H9 (cell line): ENCODE measurements at regions not wholly inside any gene's neighbourhood (a gene's known extent, or its start where the extent isn't known, plus 50 kb on each side); places are given as distances from the start of the nearest gene placed in this dataset.

Experiments used
- DNase-seq: peaks from one replicate; pipeline ENCODE4 v3.0.0-alpha.2; 2017
- H2AFZ ChIP-seq: one replicate; pipeline ENCODE4 v1.6.1; 2013; ENCODE audit warnings: mild to moderate bottlenecking, low read length, control low read depth, moderate library complexity
- H2AK5ac ChIP-seq: 2 replicates; pipeline ENCODE4 v1.6.1; 2013; ENCODE audit warnings: low read length, control low read depth, mixed read lengths; ENCODE audit not compliant: insufficient read length
- H2BK120ac ChIP-seq: one replicate; pipeline ENCODE4 v1.6.1; 2013; ENCODE audit warnings: low read depth, mild to moderate bottlenecking, low read length, control low read depth, inconsistent platforms; ENCODE audit not compliant: poor library complexity, severe bottlenecking
- H2BK12ac ChIP-seq: 2 replicates; pipeline ENCODE4 v1.6.1; 2013; ENCODE audit warnings: low read length, control low read depth, mixed read lengths, low read depth; ENCODE audit not compliant: insufficient read length
- H2BK15ac ChIP-seq: 2 replicates; pipeline ENCODE4 v1.6.1; 2013; ENCODE audit warnings: low read depth, low read length, control low read depth
- H2BK20ac ChIP-seq: one replicate; pipeline ENCODE4 v1.6.1; 2013; ENCODE audit warnings: low read depth, mild to moderate bottlenecking, low read length, control low read depth, inconsistent platforms; ENCODE audit not compliant: poor library complexity, severe bottlenecking
- H2BK5ac ChIP-seq: 2 replicates; pipeline ENCODE4 v1.6.1; 2013; ENCODE audit warnings: low read length, control low read depth, mixed read lengths; ENCODE audit not compliant: insufficient read length
- H3K14ac ChIP-seq: 2 replicates; pipeline ENCODE4 v1.6.1; 2013; ENCODE audit warnings: low read length, control low read depth; ENCODE audit not compliant: insufficient read depth
- H3K18ac ChIP-seq: 2 replicates; pipeline ENCODE4 v1.6.1; 2013; ENCODE audit warnings: low read depth, mild to moderate bottlenecking, mixed read lengths, low read length, control low read depth; ENCODE audit not compliant: insufficient read length
- H3K23ac ChIP-seq: 2 replicates; pipeline ENCODE4 v1.6.1; 2013; ENCODE audit warnings: low read length, control low read depth, mixed read lengths, low read depth; ENCODE audit not compliant: insufficient read length
- H3K23me2 ChIP-seq: 2 replicates; pipeline ENCODE4 v1.6.1; 2013; ENCODE audit warnings: low read depth, mild to moderate bottlenecking, mixed read lengths, low read length, control low read depth; ENCODE audit not compliant: insufficient read length, poor library complexity, severe bottlenecking
- H3K27ac ChIP-seq: 2 replicates; pipeline ENCODE4 v1.5.1; 2013; ENCODE audit warnings: low read length, control low read depth, mixed read lengths, low read depth; ENCODE audit not compliant: insufficient read length
- H3K27me3 ChIP-seq: 2 replicates; pipeline ENCODE4 v1.6.1; 2013; ENCODE audit warnings: low read length, control low read depth, inconsistent platforms; ENCODE audit not compliant: insufficient read depth
- H3K4ac ChIP-seq: 2 replicates; pipeline ENCODE4 v1.6.1; 2013; ENCODE audit warnings: low read depth, mild to moderate bottlenecking, control low read depth, inconsistent platforms, low read length, moderate library complexity
- H3K4me1 ChIP-seq: 2 replicates; pipeline ENCODE4 v1.6.1; 2013; ENCODE audit warnings: low read length, control low read depth, inconsistent platforms; ENCODE audit not compliant: insufficient read depth
- H3K4me2 ChIP-seq: 2 replicates; pipeline ENCODE4 v1.6.1; 2013; ENCODE audit warnings: low read length, control low read depth, mixed read lengths; ENCODE audit not compliant: insufficient read length, insufficient read depth
- H3K56ac ChIP-seq: 2 replicates; pipeline ENCODE4 v1.6.1; 2013; ENCODE audit warnings: low read depth, mild to moderate bottlenecking, mixed read lengths, low read length, control low read depth; ENCODE audit not compliant: insufficient read length
- H3K79me1 ChIP-seq: 2 replicates; pipeline ENCODE4 v1.6.1; 2013; ENCODE audit warnings: low read depth, mild to moderate bottlenecking, moderate library complexity, low read length, control low read depth, inconsistent platforms; ENCODE audit not compliant: insufficient read depth, poor library complexity, severe bottlenecking
- H3K79me2 ChIP-seq: 2 replicates; pipeline ENCODE4 v1.6.1; 2013; ENCODE audit warnings: low read length, control low read depth, inconsistent platforms; ENCODE audit not compliant: insufficient read depth
- H3K9ac ChIP-seq: 2 replicates; pipeline ENCODE4 v1.6.1; 2013; ENCODE audit warnings: low read length, control low read depth, mixed read lengths; ENCODE audit not compliant: insufficient read length; ENCODE audit errors: extremely low read depth
- H3K9me3 ChIP-seq: one replicate; pipeline ENCODE4 v1.6.1; 2013; ENCODE audit warnings: low read depth, low read length, inconsistent platforms; ENCODE audit not compliant: control insufficient read depth
- H3T11ph ChIP-seq: one replicate; pipeline ENCODE4 v1.6.1; 2013; ENCODE audit warnings: mild to moderate bottlenecking, low read length, control low read depth, inconsistent platforms
- H4K20me1 ChIP-seq: one replicate; pipeline ENCODE4 v1.6.1; 2013; ENCODE audit not compliant: control insufficient read depth, insufficient read length, insufficient read depth
- H4K5ac ChIP-seq: 2 replicates; pipeline ENCODE4 v1.6.1; 2013; ENCODE audit warnings: low read depth, mild to moderate bottlenecking, mixed read lengths, low read length, control low read depth; ENCODE audit not compliant: insufficient read length
- H4K8ac ChIP-seq: replicated peaks from 2 replicates; pipeline ENCODE4 v1.6.1; 2013; ENCODE audit warnings: low read length, control low read depth, mixed read lengths, low read depth; ENCODE audit not compliant: insufficient read length
- H4K91ac ChIP-seq: 2 replicates; pipeline ENCODE4 v1.6.1; 2013; ENCODE audit warnings: low read depth, mild to moderate bottlenecking, moderate library complexity, mixed read lengths, low read length, control low read depth; ENCODE audit not compliant: insufficient read length
- H3K27ac Mint-ChIP-seq, 3 experiments: 2 replicates in 2 of 3; 3 replicates in 1 of 3; pipeline ENCODE4 v1.8.0; 2020 to 2021; ENCODE audit warnings: mixed read lengths in 3 of 3, mild to moderate bottlenecking in 1 of 3, moderate library complexity in 1 of 3
- H3K27me3 Mint-ChIP-seq: 2 replicates; pipeline ENCODE4 v1.8.0; 2021; ENCODE audit warnings: low read depth, mild to moderate bottlenecking, moderate library complexity, mixed read lengths
- H3K36me3 Mint-ChIP-seq, 3 experiments: 2 replicates in 2 of 3; 3 replicates in 1 of 3; pipeline ENCODE4 v1.8.0; 2020 to 2021; ENCODE audit warnings: low read depth in 3 of 3, mixed read lengths in 3 of 3; ENCODE audit not compliant: insufficient read depth in 1 of 3
- H3K4me1 Mint-ChIP-seq, 2 experiments: 2 replicates each; pipeline ENCODE4 v1.8.0; 2020; ENCODE audit warnings: mixed read lengths in 2 of 2
- H3K4me3 Mint-ChIP-seq, 2 experiments: 2 replicates in 1 of 2; 3 replicates in 1 of 2; pipeline ENCODE4 v1.8.0; 2020 to 2021; ENCODE audit warnings: mild to moderate bottlenecking in 2 of 2, mixed read lengths in 2 of 2, moderate library complexity in 1 of 2
- H3K9me3 Mint-ChIP-seq, 2 experiments: 2 replicates in 1 of 2; 3 replicates in 1 of 2; pipeline ENCODE4 v1.8.0; 2020; ENCODE audit warnings: mild to moderate bottlenecking in 2 of 2, mixed read lengths in 2 of 2, moderate library complexity in 1 of 2
- CTCF ChIP-seq: fragments of 200-600 bp; sonication (generic); conservative IDR thresholded peaks from 3 replicates; pipeline ENCODE4 v1.8.0; 2021; ENCODE audit warnings: antibody characterized with exemption, mild to moderate bottlenecking
- WGBS: extraction: QIAGEN DNeasy Blood & Tissue Kit; methylation state at CpG from one replicate; pipeline ENCODE4 v1.1.7; 2013; ENCODE audit warnings: missing lambda C conversion rate, low lambda C conversion rate, mixed read lengths; ENCODE audit not compliant: insufficient read length; ENCODE audit errors: extremely low coverage; 5-methylcytosine and 5-hydroxymethylcytosine counted together

- H3T11ph ChIP-seq, result no peak overlapping the region
- no CpG with 5 or more reads among the region's 1 CpG for WGBS
- Mint-ChIP-seq H3K9me3 (peaks cover 0 to 4% of the 10 kb centered on the region in 2 experiments; a peak in 1 of 5 replicates), H3K4me1 (no peaks in the 10 kb centered on the region), H3K27me3 (no peaks in the 10 kb centered on the region), H3K27ac (no peak overlapping the region), H3K4me3 (no peak overlapping the region), H3K36me3 (no peaks in the 10 kb centered on the region)
- H3K9me3 ChIP-seq, result no peaks in the 10 kb centered on the region
- no peaks in the 10 kb centered on the region for H3K79me1 ChIP-seq
- no peak overlapping the region for H3K4me2 ChIP-seq
- no peak overlapping the region for H3K14ac ChIP-seq
- no peaks in the 10 kb centered on the region for H3K23me2 ChIP-seq
- H3K79me2 ChIP-seq, result no peaks in the 10 kb centered on the region
- H2BK12ac ChIP-seq, result no peak overlapping the region
- no peak overlapping the region for H2AFZ ChIP-seq
- H3K4me1 ChIP-seq, result no peaks in the 10 kb centered on the region
- H2BK5ac ChIP-seq, result no peak overlapping the region
- H3K27me3 ChIP-seq, result no peaks in the 10 kb centered on the region
- no peak for TF ChIP-seq CTCF
- no peak overlapping the region for H3K27ac ChIP-seq
- no peak overlapping the region for H2BK15ac ChIP-seq
- H4K8ac ChIP-seq, result no peak overlapping the region
- H3K4ac ChIP-seq, result no peak overlapping the region
- H3K23ac ChIP-seq, result no peak overlapping the region
- no peak overlapping the region for H3K9ac ChIP-seq
- H4K91ac ChIP-seq, result no peak overlapping the region
- no peak overlapping the region for H2BK120ac ChIP-seq
- no peak overlapping the region for H2BK20ac ChIP-seq
- DNase-seq, result no peak
- H3K56ac ChIP-seq, result no peak overlapping the region
- no peak overlapping the region for H2AK5ac ChIP-seq
- no peak overlapping the region for H3K18ac ChIP-seq
- H4K20me1 ChIP-seq, result no peaks in the 10 kb centered on the region
- H4K5ac ChIP-seq, result no peak overlapping the region
Measured at GRCh38 chr6:66970373-66970772, 1263.3 kb upstream of the EYS start.
